CD14-positive monocyte (primary cell): ENCODE measurements at regions not wholly inside any gene's neighbourhood (a gene's known extent, or its start where the extent isn't known, plus 50 kb on each side); places are given as distances from the start of the nearest gene placed in this dataset.

Experiments
- DNase-seq, 3 donors: peaks; one replicate each; pipeline ENCODE4 v3.0.0-alpha.2; 2011 to 2022
- H2AFZ ChIP-seq: 2 replicates; pipeline ENCODE4 v1.6.0; 2012; ENCODE audit warnings: mild to moderate bottlenecking, low read depth, low read length, inconsistent platforms; ENCODE audit not compliant: insufficient read depth, poor library complexity, severe bottlenecking
- H3K27ac ChIP-seq, 2 donors: 1 replicate in 1 of 2; 2 replicates in 1 of 2; pipeline ENCODE4 v1.5.1; 2012 to 2013; ENCODE audit warnings: low read length in 2 of 2, control low read depth in 1 of 2, inconsistent platforms in 1 of 2, low read depth in 1 of 2, mild to moderate bottlenecking in 1 of 2
- H3K27me3 ChIP-seq, 2 donors: one replicate each; pipeline versions ENCODE4 v1.6.0 to v1.6.1; 2011 to 2013; ENCODE audit warnings: low read length in 2 of 2; ENCODE audit not compliant: control insufficient read depth in 2 of 2, insufficient read depth in 2 of 2
- H3K36me3 ChIP-seq, 2 donors: replicated peaks in 1 of 2; 1 replicate in 1 of 2; 2 replicates in 1 of 2; pipeline versions ENCODE4 v1.5.1 to v1.6.1; 2012 to 2013; ENCODE audit warnings: low read length in 2 of 2, control low read depth in 1 of 2, inconsistent platforms in 1 of 2, mild to moderate bottlenecking in 1 of 2; ENCODE audit not compliant: insufficient read depth in 2 of 2, control insufficient read depth in 1 of 2
- H3K4me1 ChIP-seq, 2 donors: 1 replicate in 1 of 2; 2 replicates in 1 of 2; pipeline versions ENCODE4 v1.5.1 to v1.6.1; 2012 to 2013; ENCODE audit warnings: low read length in 2 of 2, control low read depth in 1 of 2, inconsistent platforms in 1 of 2, mild to moderate bottlenecking in 1 of 2, moderate library complexity in 1 of 2; ENCODE audit not compliant: insufficient read depth in 2 of 2, control insufficient read depth in 1 of 2
- H3K4me2 ChIP-seq: replicated peaks from 2 replicates; pipeline ENCODE3; 2012; ENCODE audit warnings: low read length, moderate library complexity, mild to moderate bottlenecking; ENCODE audit not compliant: poor library complexity, severe bottlenecking; ENCODE audit errors: extremely low read depth
- H3K4me3 ChIP-seq, 3 experiments: fragments of 200-600 bp in 1 of 3; sonication (generic) in 1 of 3; replicated peaks in 1 of 3; 1 replicate in 2 of 3; 2 replicates in 1 of 3; pipeline ENCODE4 v1.5.1; 2011 to 2013; ENCODE audit warnings: low read length in 3 of 3, mild to moderate bottlenecking in 3 of 3, control low read depth in 2 of 3, low read depth in 2 of 3, inconsistent platforms in 1 of 3, moderate library complexity in 1 of 3
- H3K79me2 ChIP-seq: 2 replicates; pipeline ENCODE4 v1.6.0; 2012; ENCODE audit warnings: mild to moderate bottlenecking, control low read depth, inconsistent platforms, low read length, moderate library complexity; ENCODE audit not compliant: insufficient read depth
- H3K9ac ChIP-seq: 2 replicates; pipeline ENCODE4 v1.6.0; 2017; ENCODE audit warnings: low read length, mild to moderate bottlenecking; ENCODE audit not compliant: insufficient read depth, poor library complexity, severe bottlenecking
- H3K9me3 ChIP-seq, 2 donors: replicated peaks in 1 of 2; 1 replicate in 1 of 2; 2 replicates in 1 of 2; pipeline versions ENCODE4 v1.5.1 to v1.6.1; 2012 to 2013; ENCODE audit warnings: low read length in 2 of 2, control low read depth in 1 of 2; ENCODE audit not compliant: control insufficient read depth in 1 of 2, insufficient read depth in 1 of 2
- H4K20me1 ChIP-seq: 2 replicates; pipeline ENCODE4 v1.6.0; 2012; ENCODE audit warnings: mild to moderate bottlenecking, low read length, control low read depth, moderate library complexity; ENCODE audit not compliant: insufficient read depth
- H3K27ac Mint-ChIP-seq, 7 donors: one replicate each; pipeline ENCODE4 v1.8.0; 2020; ENCODE audit warnings: mild to moderate bottlenecking in 7 of 7, mixed read lengths in 7 of 7, moderate library complexity in 6 of 7, inconsistent platforms in 2 of 7
- H3K27me3 Mint-ChIP-seq, 3 donors: one replicate each; pipeline ENCODE4 v1.8.0; 2021 to 2022; ENCODE audit warnings: low read depth in 3 of 3, mild to moderate bottlenecking in 3 of 3, mixed read lengths in 3 of 3, moderate library complexity in 3 of 3, inconsistent platforms in 1 of 3
- H3K36me3 Mint-ChIP-seq, 2 donors: one replicate each; pipeline ENCODE4 v1.8.0; 2020; ENCODE audit warnings: mixed read lengths in 2 of 2, inconsistent platforms in 1 of 2, mild to moderate bottlenecking in 1 of 2
- H3K4me1 Mint-ChIP-seq: one replicate; pipeline ENCODE4 v1.8.0; 2020; ENCODE audit warnings: mild to moderate bottlenecking, mixed read lengths
- H3K4me3 Mint-ChIP-seq, 2 donors: one replicate each; pipeline ENCODE4 v1.8.0; 2020; ENCODE audit warnings: mild to moderate bottlenecking in 2 of 2, mixed read lengths in 2 of 2, moderate library complexity in 1 of 2
- H3K9me3 Mint-ChIP-seq, 7 donors: one replicate each; pipeline ENCODE4 v1.8.0; 2020 to 2022; ENCODE audit warnings: mixed read lengths in 7 of 7, mild to moderate bottlenecking in 6 of 7, moderate library complexity in 6 of 7, inconsistent platforms in 2 of 7
- WGBS: methylation state at CpG from one replicate; pipeline ENCODE4 v1.1.5; 2013; ENCODE audit warnings: missing lambda C conversion rate; ENCODE audit not compliant: insufficient coverage; 5-methylcytosine and 5-hydroxymethylcytosine counted together
- intact Hi-C, 2 donors: fragments of 100-400 bp; cut with micrococcal nuclease; formaldehyde crosslinking; loops; one replicate each; pipeline versions ENCODE4 v1.15.0 to v1.15.1; 2023
- TF ChIP-seq, protein P1 (sequence below): fragments of 200-600 bp; IDR thresholded peaks from one replicate; pipeline ENCODE4 v1.8.0; 2022; ENCODE audit warnings: antibody characterized with exemption, mild to moderate bottlenecking

DNA sequence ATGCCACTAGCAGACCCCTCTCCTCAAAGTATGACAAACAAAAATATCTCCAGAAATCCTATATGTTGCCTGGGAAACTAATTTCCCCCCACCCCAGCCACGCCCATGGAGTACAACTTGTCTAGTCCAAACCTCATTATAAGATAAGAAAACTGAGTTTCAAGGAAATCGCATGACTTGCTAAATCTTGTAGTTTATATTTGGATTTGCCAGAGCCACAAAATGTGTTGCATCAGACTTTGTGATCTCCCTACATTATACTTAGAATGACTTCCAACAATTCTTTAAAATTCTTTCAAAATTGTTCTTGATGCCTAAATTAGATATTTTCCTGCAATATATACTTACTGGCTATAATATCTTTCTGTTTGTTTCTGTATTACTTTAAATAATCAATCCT lies 1034.4 kb downstream of the IGSF11 start:
- no peaks in the 10 kb centered on the region for H3K36me3 Mint-ChIP-seq
- peaks cover 0 to 2% (median 0%) of the 10 kb centered on the region in 3 donors for H3K27me3 Mint-ChIP-seq
- TF ChIP-seq, protein P1, sequence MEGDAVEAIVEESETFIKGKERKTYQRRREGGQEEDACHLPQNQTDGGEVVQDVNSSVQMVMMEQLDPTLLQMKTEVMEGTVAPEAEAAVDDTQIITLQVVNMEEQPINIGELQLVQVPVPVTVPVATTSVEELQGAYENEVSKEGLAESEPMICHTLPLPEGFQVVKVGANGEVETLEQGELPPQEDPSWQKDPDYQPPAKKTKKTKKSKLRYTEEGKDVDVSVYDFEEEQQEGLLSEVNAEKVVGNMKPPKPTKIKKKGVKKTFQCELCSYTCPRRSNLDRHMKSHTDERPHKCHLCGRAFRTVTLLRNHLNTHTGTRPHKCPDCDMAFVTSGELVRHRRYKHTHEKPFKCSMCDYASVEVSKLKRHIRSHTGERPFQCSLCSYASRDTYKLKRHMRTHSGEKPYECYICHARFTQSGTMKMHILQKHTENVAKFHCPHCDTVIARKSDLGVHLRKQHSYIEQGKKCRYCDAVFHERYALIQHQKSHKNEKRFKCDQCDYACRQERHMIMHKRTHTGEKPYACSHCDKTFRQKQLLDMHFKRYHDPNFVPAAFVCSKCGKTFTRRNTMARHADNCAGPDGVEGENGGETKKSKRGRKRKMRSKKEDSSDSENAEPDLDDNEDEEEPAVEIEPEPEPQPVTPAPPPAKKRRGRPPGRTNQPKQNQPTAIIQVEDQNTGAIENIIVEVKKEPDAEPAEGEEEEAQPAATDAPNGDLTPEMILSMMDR: no peak

DNA sequence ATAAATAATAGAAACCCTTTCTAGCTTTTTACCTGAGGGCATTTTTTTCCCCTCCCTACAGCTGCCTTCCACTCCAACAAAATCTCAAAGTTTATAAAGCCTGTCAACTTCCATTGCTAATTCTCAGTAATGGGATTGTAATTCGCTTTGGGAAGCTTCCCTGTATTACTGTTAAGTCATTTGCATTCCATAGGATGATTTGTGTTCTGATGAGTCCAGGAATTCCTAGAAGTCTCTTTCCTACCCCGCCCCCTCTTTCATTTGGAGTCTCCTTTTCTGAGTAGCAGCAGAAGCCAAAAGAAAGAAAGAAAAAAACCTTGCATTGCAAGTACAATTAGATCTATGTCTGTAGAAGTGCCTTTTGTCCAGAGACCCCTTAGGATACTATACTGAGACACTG lies 1033.3 kb downstream of the IGSF11 start:
- H3K9ac ChIP-seq: no peak overlapping the region
- intact Hi-C loops: no loop called here
- TF ChIP-seq, protein P1: no peak

More for the DNA sequence above, 1034.4 kb downstream of the IGSF11 start:
- Mint-ChIP-seq H3K4me3 (no peak overlapping the region), H3K27ac (no peak overlapping the region), H3K9me3 (no peaks in the 10 kb centered on the region), H3K4me1 (no peaks in the 10 kb centered on the region)
- DNase-seq: no peak
- H3K36me3 ChIP-seq: no peaks in the 10 kb centered on the region
- H3K9me3 ChIP-seq: peaks cover 0 to 3% of the 10 kb centered on the region in 2 donors
- no peaks in the 10 kb centered on the region for H3K79me2 ChIP-seq
- H2AFZ ChIP-seq: no peak overlapping the region
- intact Hi-C loops: no loop called here
- H3K27me3 ChIP-seq: peaks cover 7 to 27% of the 10 kb centered on the region in 2 donors
- no peaks in the 10 kb centered on the region for H4K20me1 ChIP-seq
- H3K4me2 ChIP-seq: no peak overlapping the region
- H3K27ac ChIP-seq: no peak overlapping the region
- H3K9ac ChIP-seq: no peak overlapping the region
- H3K4me3 ChIP-seq: no peak overlapping the region
- WGBS: no CpG with 5 or more reads among the region's 2 CpGs
- H3K4me1 ChIP-seq: peaks cover 7 to 8% of the 10 kb centered on the region in 2 donors

More for the DNA sequence above, 1033.3 kb downstream of the IGSF11 start:
- H3K4me3 Mint-ChIP-seq: no peak overlapping the region
- peaks cover 7 to 8% of the 10 kb centered on the region in 2 donors for H3K4me1 ChIP-seq
- no peak overlapping the region for H2AFZ ChIP-seq
- no peak overlapping the region for H3K4me2 ChIP-seq
- no peaks in the 10 kb centered on the region for H4K20me1 ChIP-seq
- H3K27me3 Mint-ChIP-seq: peaks cover 0 to 2% (median 0%) of the 10 kb centered on the region in 3 donors
- DNase-seq: no peak
- H3K36me3 Mint-ChIP-seq: no peaks in the 10 kb centered on the region
- H3K36me3 ChIP-seq: no peaks in the 10 kb centered on the region
- H3K79me2 ChIP-seq: no peaks in the 10 kb centered on the region
- no peak overlapping the region for H3K4me3 ChIP-seq
- H3K27me3 ChIP-seq: peaks cover 0 to 17% of the 10 kb centered on the region in 2 donors
- H3K27ac ChIP-seq: no peak overlapping the region
- H3K9me3 Mint-ChIP-seq: peaks cover 0 to under 1% (median 0%) of the 10 kb centered on the region in 7 donors
- H3K4me1 Mint-ChIP-seq: no peaks in the 10 kb centered on the region
- H3K9me3 ChIP-seq: peaks cover 0 to 3% of the 10 kb centered on the region in 2 donors
- H3K27ac Mint-ChIP-seq: no peak overlapping the region
- WGBS: no CpG with 5 or more reads among the region's 2 CpGs
